HepG2 (cell line): ENCODE measurements at regions not wholly inside any gene's neighbourhood (a gene's known extent, or its start where the extent isn't known, plus 50 kb on each side); places are given as distances from the start of the nearest gene placed in this dataset.
A peak's percentile ranks its signal among the peaks of the same experiment; 100 is the strongest.

Source experiments
- ELF1 ChIP-seq: sonication (generic); formaldehyde crosslinking; IDR thresholded peaks from 2 replicates; pipeline ENCODE4 v1.4.0; 2020; ENCODE audit warnings: missing genetic modification reagents
- KAT7 ChIP-seq: IDR thresholded peaks from 2 replicates; pipeline ENCODE4 v1.6.1; 2018; ENCODE audit warnings: borderline replicate concordance, missing compliant biosample characterization
- MED8 ChIP-seq: sonication (generic); formaldehyde crosslinking; IDR thresholded peaks from 2 replicates; pipeline ENCODE4 v1.8.1; 2023; ENCODE audit warnings: mild to moderate bottlenecking, missing genetic modification reagents; ENCODE audit not compliant: insufficient replicate concordance
- NR2F1 ChIP-seq, 2 experiments: fragments of 450-650 bp in 1 of 2; formaldehyde crosslinking in 1 of 2; IDR thresholded peaks; 2 replicates each; pipeline versions ENCODE4 v1.5.0 to v1.6.1; 2016 to 2020; ENCODE audit warnings: mild to moderate bottlenecking in 1 of 2, missing compliant biosample characterization in 1 of 2, missing genetic modification reagents in 1 of 2, moderate library complexity in 1 of 2
- PHB2 ChIP-seq: fragments of 450-650 bp; IDR thresholded peaks from 2 replicates; pipeline ENCODE4 v1.6.1; 2018; ENCODE audit not compliant: partially characterized antibody
- RFX3 ChIP-seq: IDR thresholded peaks from 2 replicates; pipeline ENCODE4 v1.6.1; 2016; ENCODE audit warnings: missing biosample characterization, missing genetic modification reagents
- STAG1 ChIP-seq: sonication (generic); formaldehyde crosslinking; IDR thresholded peaks from 2 replicates; pipeline ENCODE4 v1.4.0; 2020; ENCODE audit warnings: missing genetic modification reagents
- TBL1XR1 ChIP-seq: fragments of 150-350 bp; IDR thresholded peaks from 2 replicates; pipeline ENCODE4 v1.6.1; 2014; ENCODE audit warnings: borderline replicate concordance, low read length; ENCODE audit not compliant: partially characterized antibody
- TOPORS ChIP-seq: sonication (generic); formaldehyde crosslinking; IDR thresholded peaks from 2 replicates; pipeline ENCODE4 v1.8.0; 2023; ENCODE audit warnings: mild to moderate bottlenecking, missing genetic modification reagents
- YEATS4 ChIP-seq: sonication (generic); formaldehyde crosslinking; IDR thresholded peaks from 2 replicates; pipeline ENCODE4 v1.4.0; 2020; ENCODE audit warnings: missing genetic modification reagents, borderline replicate concordance
- ZBTB3 ChIP-seq: sonication (generic); formaldehyde crosslinking; IDR thresholded peaks from 2 replicates; pipeline ENCODE4 v1.4.0; 2020; ENCODE audit warnings: low read depth, mild to moderate bottlenecking, moderate library complexity, missing genetic modification reagents, borderline replicate concordance
- ZNF180 ChIP-seq: sonication (generic); formaldehyde crosslinking; IDR thresholded peaks from 2 replicates; pipeline ENCODE4 v1.4.0; 2020; ENCODE audit warnings: low read depth, missing genetic modification reagents, borderline replicate concordance
- ZNF251 ChIP-seq: sonication (generic); formaldehyde crosslinking; IDR thresholded peaks from 2 replicates; pipeline ENCODE4 v1.9.0; 2021; ENCODE audit warnings: mild to moderate bottlenecking, missing genetic modification reagents
- ZNF451 ChIP-seq: sonication (generic); formaldehyde crosslinking; IDR thresholded peaks from 2 replicates; pipeline ENCODE4 v1.5.0; 2020; ENCODE audit warnings: mild to moderate bottlenecking, missing genetic modification reagents
- ZNF547 ChIP-seq: sonication (generic); formaldehyde crosslinking; IDR thresholded peaks from 2 replicates; pipeline ENCODE4 v1.5.1; 2020; ENCODE audit warnings: mild to moderate bottlenecking, missing genetic modification reagents
- ZNF629 ChIP-seq: sonication (generic); formaldehyde crosslinking; conservative IDR thresholded peaks from 2 replicates; pipeline ENCODE4 v1.5.0; 2020; ENCODE audit warnings: missing genetic modification reagents
- ZNF83 ChIP-seq: sonication (generic); formaldehyde crosslinking; IDR thresholded peaks from 2 replicates; pipeline ENCODE4 v1.4.0; 2020; ENCODE audit warnings: missing genetic modification reagents, mild to moderate bottlenecking, borderline replicate concordance
- TF ChIP-seq, protein P1 (sequence below): sonication (generic); formaldehyde crosslinking; IDR thresholded peaks from 2 replicates; pipeline ENCODE4 v1.4.0; 2020; ENCODE audit warnings: missing genetic modification reagents
- TF ChIP-seq, protein P2 (sequence below): IDR thresholded peaks from 2 replicates; pipeline ENCODE4 v1.6.1; 2016; ENCODE audit warnings: missing genetic modification reagents, missing compliant biosample characterization
- TF ChIP-seq, protein P3 (sequence below): sonication (generic); formaldehyde crosslinking; IDR thresholded peaks from 2 replicates; pipeline ENCODE4 v1.5.1; 2020; ENCODE audit warnings: missing genetic modification reagents, mild to moderate bottlenecking, borderline replicate concordance
- TF ChIP-seq, protein P4 (sequence below): IDR thresholded peaks from 2 replicates; pipeline ENCODE4 v1.6.1; 2016
- TF ChIP-seq, protein P5 (sequence below): sonication (generic); formaldehyde crosslinking; IDR thresholded peaks from 2 replicates; pipeline ENCODE4 v1.4.0; 2020; ENCODE audit warnings: missing genetic modification reagents
- TF ChIP-seq, protein P6 (sequence below): IDR thresholded peaks from 2 replicates; pipeline ENCODE4 v1.6.1; 2016; ENCODE audit warnings: missing compliant biosample characterization, missing genetic modification reagents, borderline replicate concordance
- TF ChIP-seq, protein P7 (sequence below): sonication (generic); formaldehyde crosslinking; conservative IDR thresholded peaks from 2 replicates; pipeline ENCODE4 v1.4.0; 2020; ENCODE audit warnings: missing genetic modification reagents

DNA sequence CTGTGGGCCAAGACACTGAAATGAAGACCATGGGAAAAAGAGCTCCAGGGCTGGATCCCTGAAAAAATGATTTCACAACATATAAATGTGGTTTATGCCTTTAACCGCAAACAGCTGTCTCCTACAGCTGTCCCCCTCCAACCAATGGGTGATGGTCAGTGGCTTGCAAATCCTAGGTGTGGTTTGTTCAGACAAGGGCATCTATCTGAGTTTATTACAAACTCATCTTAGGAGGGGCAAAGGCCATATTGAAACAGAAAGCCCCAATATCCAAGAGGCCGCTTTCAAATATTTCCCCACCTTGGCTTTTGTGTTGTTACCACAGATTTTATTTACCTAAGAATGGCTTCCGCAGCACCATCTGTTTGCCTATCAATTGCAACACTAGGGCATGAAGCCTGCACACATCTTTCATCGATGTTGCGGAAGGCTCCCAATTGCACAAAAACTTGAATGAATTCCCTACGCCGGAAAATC is 503.6 kb upstream of the AMELY start (continued):
- TF ChIP-seq, protein P1, sequence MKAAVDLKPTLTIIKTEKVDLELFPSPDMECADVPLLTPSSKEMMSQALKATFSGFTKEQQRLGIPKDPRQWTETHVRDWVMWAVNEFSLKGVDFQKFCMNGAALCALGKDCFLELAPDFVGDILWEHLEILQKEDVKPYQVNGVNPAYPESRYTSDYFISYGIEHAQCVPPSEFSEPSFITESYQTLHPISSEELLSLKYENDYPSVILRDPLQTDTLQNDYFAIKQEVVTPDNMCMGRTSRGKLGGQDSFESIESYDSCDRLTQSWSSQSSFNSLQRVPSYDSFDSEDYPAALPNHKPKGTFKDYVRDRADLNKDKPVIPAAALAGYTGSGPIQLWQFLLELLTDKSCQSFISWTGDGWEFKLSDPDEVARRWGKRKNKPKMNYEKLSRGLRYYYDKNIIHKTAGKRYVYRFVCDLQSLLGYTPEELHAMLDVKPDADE (CRISPR knock-in tag): no peak
- TF ChIP-seq TBL1XR1 (no peak), ZNF83 (CRISPR knock-in tag) (no peak), STAG1 (CRISPR knock-in tag) (no peak), ELF1 (CRISPR knock-in tag) (no peak), NR2F1 (CRISPR knock-in tag; IDR thresholded peaks at IDR 0.05) (no peak), ZNF629 (CRISPR knock-in tag) (no peak), ZNF547 (no peak), KAT7 (CRISPR knock-in tag) (no peak), ZNF180 (CRISPR knock-in tag) (no peak), PHB2 (no peak), ZNF451 (CRISPR knock-in tag) (no peak), TOPORS (CRISPR knock-in tag) (no peak), RFX3 (CRISPR knock-in tag) (no peak), ZBTB3 (CRISPR knock-in tag) (no peak), YEATS4 (no peak), ZNF251 (CRISPR knock-in tag) (no peak), MED8 (CRISPR knock-in tag) (no peak)
- TF ChIP-seq, protein P2, sequence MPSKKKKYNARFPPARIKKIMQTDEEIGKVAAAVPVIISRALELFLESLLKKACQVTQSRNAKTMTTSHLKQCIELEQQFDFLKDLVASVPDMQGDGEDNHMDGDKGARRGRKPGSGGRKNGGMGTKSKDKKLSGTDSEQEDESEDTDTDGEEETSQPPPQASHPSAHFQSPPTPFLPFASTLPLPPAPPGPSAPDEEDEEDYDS: no peak
- TF ChIP-seq, protein P3, sequence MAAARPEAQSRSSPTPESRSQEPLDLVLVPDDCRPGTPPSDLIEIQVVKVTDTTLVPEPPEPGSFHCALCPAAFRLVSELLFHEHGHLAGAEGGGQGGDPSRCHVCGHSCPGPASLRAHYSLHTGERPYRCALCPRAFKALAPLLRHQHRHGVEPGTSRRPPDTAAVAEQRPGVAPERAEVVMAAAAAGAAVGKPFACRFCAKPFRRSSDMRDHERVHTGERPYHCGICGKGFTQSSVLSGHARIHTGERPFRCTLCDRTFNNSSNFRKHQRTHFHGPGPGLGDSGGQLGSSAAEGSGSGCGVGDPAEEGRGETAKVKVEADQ (CRISPR knock-in tag): no peak
- TF ChIP-seq, protein P4, sequence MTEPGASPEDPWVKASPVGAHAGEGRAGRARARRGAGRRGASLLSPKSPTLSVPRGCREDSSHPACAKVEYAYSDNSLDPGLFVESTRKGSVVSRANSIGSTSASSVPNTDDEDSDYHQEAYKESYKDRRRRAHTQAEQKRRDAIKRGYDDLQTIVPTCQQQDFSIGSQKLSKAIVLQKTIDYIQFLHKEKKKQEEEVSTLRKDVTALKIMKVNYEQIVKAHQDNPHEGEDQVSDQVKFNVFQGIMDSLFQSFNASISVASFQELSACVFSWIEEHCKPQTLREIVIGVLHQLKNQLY (CRISPR knock-in tag): peak; percentile 45; the same call in 1 of the 2 replicates
- TF ChIP-seq, protein P5, sequence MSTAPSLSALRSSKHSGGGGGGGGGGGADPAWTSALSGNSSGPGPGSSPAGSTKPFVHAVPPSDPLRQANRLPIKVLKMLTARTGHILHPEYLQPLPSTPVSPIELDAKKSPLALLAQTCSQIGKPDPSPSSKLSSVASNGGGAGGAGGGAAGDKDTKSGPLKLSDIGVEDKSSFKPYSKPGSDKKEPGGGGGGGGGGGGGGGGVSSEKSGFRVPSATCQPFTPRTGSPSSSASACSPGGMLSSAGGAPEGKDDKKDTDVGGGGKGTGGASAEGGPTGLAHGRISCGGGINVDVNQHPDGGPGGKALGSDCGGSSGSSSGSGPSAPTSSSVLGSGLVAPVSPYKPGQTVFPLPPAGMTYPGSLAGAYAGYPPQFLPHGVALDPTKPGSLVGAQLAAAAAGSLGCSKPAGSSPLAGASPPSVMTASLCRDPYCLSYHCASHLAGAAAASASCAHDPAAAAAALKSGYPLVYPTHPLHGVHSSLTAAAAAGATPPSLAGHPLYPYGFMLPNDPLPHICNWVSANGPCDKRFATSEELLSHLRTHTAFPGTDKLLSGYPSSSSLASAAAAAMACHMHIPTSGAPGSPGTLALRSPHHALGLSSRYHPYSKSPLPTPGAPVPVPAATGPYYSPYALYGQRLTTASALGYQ: no peak
- TF ChIP-seq, protein P6, sequence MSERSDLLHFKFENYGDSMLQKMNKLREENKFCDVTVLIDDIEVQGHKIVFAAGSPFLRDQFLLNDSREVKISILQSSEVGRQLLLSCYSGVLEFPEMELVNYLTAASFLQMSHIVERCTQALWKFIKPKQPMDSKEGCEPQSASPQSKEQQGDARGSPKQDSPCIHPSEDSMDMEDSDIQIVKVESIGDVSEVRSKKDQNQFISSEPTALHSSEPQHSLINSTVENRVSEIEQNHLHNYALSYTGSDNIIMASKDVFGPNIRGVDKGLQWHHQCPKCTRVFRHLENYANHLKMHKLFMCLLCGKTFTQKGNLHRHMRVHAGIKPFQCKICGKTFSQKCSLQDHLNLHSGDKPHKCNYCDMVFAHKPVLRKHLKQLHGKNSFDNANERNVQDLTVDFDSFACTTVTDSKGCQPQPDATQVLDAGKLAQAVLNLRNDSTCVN (CRISPR knock-in tag): no peak
- TF ChIP-seq, protein P7, sequence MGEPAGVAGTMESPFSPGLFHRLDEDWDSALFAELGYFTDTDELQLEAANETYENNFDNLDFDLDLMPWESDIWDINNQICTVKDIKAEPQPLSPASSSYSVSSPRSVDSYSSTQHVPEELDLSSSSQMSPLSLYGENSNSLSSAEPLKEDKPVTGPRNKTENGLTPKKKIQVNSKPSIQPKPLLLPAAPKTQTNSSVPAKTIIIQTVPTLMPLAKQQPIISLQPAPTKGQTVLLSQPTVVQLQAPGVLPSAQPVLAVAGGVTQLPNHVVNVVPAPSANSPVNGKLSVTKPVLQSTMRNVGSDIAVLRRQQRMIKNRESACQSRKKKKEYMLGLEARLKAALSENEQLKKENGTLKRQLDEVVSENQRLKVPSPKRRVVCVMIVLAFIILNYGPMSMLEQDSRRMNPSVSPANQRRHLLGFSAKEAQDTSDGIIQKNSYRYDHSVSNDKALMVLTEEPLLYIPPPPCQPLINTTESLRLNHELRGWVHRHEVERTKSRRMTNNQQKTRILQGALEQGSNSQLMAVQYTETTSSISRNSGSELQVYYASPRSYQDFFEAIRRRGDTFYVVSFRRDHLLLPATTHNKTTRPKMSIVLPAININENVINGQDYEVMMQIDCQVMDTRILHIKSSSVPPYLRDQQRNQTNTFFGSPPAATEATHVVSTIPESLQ (CRISPR knock-in tag): no peak
